ENCODE measurements at regions not wholly inside any gene's neighbourhood (a gene's known extent, or its start where the extent isn't known, plus 50 kb on each side); places are given as distances from the start of the nearest gene placed in this dataset.
"Not testable (repeated sequence)": the region's sequence is repeated elsewhere in the genome, so short reads cannot be mapped to it uniquely, and the experiment has no call there.

GRCh38 chr6:61217714-61218113 lies 1068.3 kb downstream of the KHDRBS2 start:
- H3K27me3 Mint-ChIP-seq, result no peaks in the 10 kb centered on the region
- peak overlapping the region in 1 of 2 donors; percentile 5 for H3K27ac Mint-ChIP-seq
- peaks cover 1 to 34% of the 10 kb centered on the region in 2 donors for H3K9me3 Mint-ChIP-seq
- no peaks in the 10 kb centered on the region for H3K4me1 Mint-ChIP-seq
- no peak for DNase-seq
- ATAC-seq, result no peak
- no peak overlapping the region for H3K4me3 Mint-ChIP-seq

- no peaks in the 10 kb centered on the region for H3K4me1 Mint-ChIP-seq
- H3K27ac Mint-ChIP-seq, result no peak overlapping the region
- DNase-seq, result no peak
- H3K9me3 Mint-ChIP-seq, result peaks cover 1 to 15% of the 10 kb centered on the region in 2 donors
- no peak overlapping the region for H3K4me3 Mint-ChIP-seq
- ATAC-seq, result no peak
- H3K27me3 Mint-ChIP-seq, result no peaks in the 10 kb centered on the region
These were observed 1075.5 kb downstream of the KHDRBS2 start for GRCh38 chr6:61210549-61210948.

- Mint-ChIP-seq H3K4me1 (no peaks in the 10 kb centered on the region), H3K9me3 (peaks cover 13 to 17% of the 10 kb centered on the region in 2 donors), H3K4me3 (no peak overlapping the region), H3K27ac (no peak overlapping the region), H3K27me3 (no peaks in the 10 kb centered on the region)
- DNase-seq (no peak), ATAC-seq (no peak)
These were observed 1082.0 kb downstream of the KHDRBS2 start for GRCh38 chr6:61203966-61204496.

GRCh38 chr6:61200444-61200843 lies 1085.6 kb downstream of the KHDRBS2 start:
- ATAC-seq (no peak), DNase-seq (no peak)
- H3K27me3 Mint-ChIP-seq, result no peaks in the 10 kb centered on the region
- H3K4me3 Mint-ChIP-seq, result no peak overlapping the region
- no peaks in the 10 kb centered on the region for H3K4me1 Mint-ChIP-seq
- peaks cover 18 to 33% of the 10 kb centered on the region in 2 donors for H3K9me3 Mint-ChIP-seq
- no peak overlapping the region for H3K27ac Mint-ChIP-seq

- peaks cover 6 to 53% of the 10 kb centered on the region in 2 donors for H3K9me3 Mint-ChIP-seq
- no peaks in the 10 kb centered on the region for H3K4me1 Mint-ChIP-seq
- H3K4me3 Mint-ChIP-seq, result no peak overlapping the region
- no peak for ATAC-seq
- no peak overlapping the region for H3K27ac Mint-ChIP-seq
- no peaks in the 10 kb centered on the region for H3K27me3 Mint-ChIP-seq
- no peak for DNase-seq
These were observed 1092.3 kb downstream of the KHDRBS2 start for GRCh38 chr6:61193771-61194170.

GRCh38 chr6:61192610-61193009 lies 1093.4 kb downstream of the KHDRBS2 start:
- Mint-ChIP-seq H3K9me3 (peaks cover 6 to 54% of the 10 kb centered on the region in 2 donors), H3K27me3 (no peaks in the 10 kb centered on the region), H3K4me3 (no peak overlapping the region), H3K4me1 (no peaks in the 10 kb centered on the region), H3K27ac (no peak overlapping the region)
- peak; percentile 33 for ATAC-seq
- no peak for DNase-seq

- Mint-ChIP-seq H3K4me3 (no peak overlapping the region), H3K27me3 (no peaks in the 10 kb centered on the region), H3K27ac (no peak overlapping the region), H3K4me1 (no peaks in the 10 kb centered on the region), H3K9me3 (peaks cover 10 to 23% of the 10 kb centered on the region in 2 donors)
- DNase-seq (no peak), ATAC-seq (no peak)
These were observed 1117.1 kb downstream of the KHDRBS2 start for GRCh38 chr6:61168878-61169277.

- not testable (repeated sequence) for H3K4me1 Mint-ChIP-seq, H3K4me3 Mint-ChIP-seq, ATAC-seq, H3K27ac Mint-ChIP-seq, DNase-seq, H3K27me3 Mint-ChIP-seq, H3K9me3 Mint-ChIP-seq
These were observed 1137.0 kb downstream of the KHDRBS2 start for GRCh38 chr6:61149039-61149438.

- not testable (repeated sequence) for DNase-seq, H3K27ac Mint-ChIP-seq, H3K4me1 Mint-ChIP-seq, ATAC-seq, H3K9me3 Mint-ChIP-seq, H3K27me3 Mint-ChIP-seq, H3K4me3 Mint-ChIP-seq
These were observed 1143.8 kb downstream of the KHDRBS2 start for GRCh38 chr6:61142261-61142660.

GRCh38 chr6:61134028-61134427 lies 1152.0 kb downstream of the KHDRBS2 start:
- Mint-ChIP-seq H3K4me3 (no peak overlapping the region), H3K4me1 (no peaks in the 10 kb centered on the region), H3K9me3 (peaks cover 13 to 17% of the 10 kb centered on the region in 2 donors), H3K27ac (no peak overlapping the region), H3K27me3 (no peaks in the 10 kb centered on the region)
- DNase-seq (no peak), ATAC-seq (no peak)

GRCh38 chr6:61114185-61114584 lies 1171.8 kb downstream of the KHDRBS2 start:
- not testable (repeated sequence) for DNase-seq, ATAC-seq, H3K4me3 Mint-ChIP-seq, H3K9me3 Mint-ChIP-seq, H3K27ac Mint-ChIP-seq, H3K27me3 Mint-ChIP-seq, H3K4me1 Mint-ChIP-seq

GRCh38 chr6:61107914-61108313 lies 1178.1 kb downstream of the KHDRBS2 start:
- H3K27ac Mint-ChIP-seq, ATAC-seq, H3K4me3 Mint-ChIP-seq, DNase-seq, H3K4me1 Mint-ChIP-seq, H3K27me3 Mint-ChIP-seq: not testable (repeated sequence)
- H3K9me3 Mint-ChIP-seq, result peaks cover 10 to 30% of the 10 kb centered on the region in 2 donors

- H3K4me3 Mint-ChIP-seq, DNase-seq, H3K27me3 Mint-ChIP-seq, ATAC-seq, H3K4me1 Mint-ChIP-seq, H3K27ac Mint-ChIP-seq: not testable (repeated sequence)
- peaks cover 5 to 24% of the 10 kb centered on the region in 2 donors for H3K9me3 Mint-ChIP-seq
These were observed 1182.4 kb downstream of the KHDRBS2 start for GRCh38 chr6:61103660-61104059.

- H3K4me1 Mint-ChIP-seq, result no peaks in the 10 kb centered on the region
- no peak overlapping the region for H3K4me3 Mint-ChIP-seq
- peaks cover 11 to 25% of the 10 kb centered on the region in 2 donors for H3K9me3 Mint-ChIP-seq
- ATAC-seq, result no peak
- H3K27me3 Mint-ChIP-seq, result no peaks in the 10 kb centered on the region
- H3K27ac Mint-ChIP-seq, result no peak overlapping the region
- no peak for DNase-seq
These were observed 1186.0 kb downstream of the KHDRBS2 start for GRCh38 chr6:61100072-61100471.

GRCh38 chr6:61099561-61099960 lies 1186.5 kb downstream of the KHDRBS2 start:
- not testable (repeated sequence) for H3K27me3 Mint-ChIP-seq, ATAC-seq

GRCh38 chr6:61087986-61088385 lies 1198.0 kb downstream of the KHDRBS2 start:
- H3K27me3 Mint-ChIP-seq, ATAC-seq, DNase-seq, H3K27ac Mint-ChIP-seq, H3K4me1 Mint-ChIP-seq, H3K4me3 Mint-ChIP-seq, H3K9me3 Mint-ChIP-seq: not testable (repeated sequence)

More at GRCh38 chr6:61099561-61099960, 1186.5 kb downstream of the KHDRBS2 start:
- H3K4me3 Mint-ChIP-seq, H3K27ac Mint-ChIP-seq, H3K4me1 Mint-ChIP-seq, DNase-seq: not testable (repeated sequence)
- H3K9me3 Mint-ChIP-seq, result peaks cover 10 to 21% of the 10 kb centered on the region in 2 donors

- H3K4me3 Mint-ChIP-seq, result no peak overlapping the region
- DNase-seq (no peak), ATAC-seq (no peak)
- no peak overlapping the region for H3K27ac Mint-ChIP-seq
- H3K4me1 Mint-ChIP-seq, result no peaks in the 10 kb centered on the region
- no peaks in the 10 kb centered on the region for H3K27me3 Mint-ChIP-seq
- H3K9me3 Mint-ChIP-seq, result peaks cover 7 to 25% of the 10 kb centered on the region in 2 donors
These were observed 1242.0 kb downstream of the KHDRBS2 start for GRCh38 chr6:61044011-61044410.

Measured in stimulated activated naive CD8-positive, alpha-beta T cell treated with anti-CD3 and anti-CD28 coated beads, Interleukin-15, amount 100 ng/mL, for 72 hours (primary cell).